GM19438 (cell line): ENCODE measurements at regions not wholly inside any gene's neighbourhood (a gene's known extent, or its start where the extent isn't known, plus 50 kb on each side); places are given as distances from the start of the nearest gene placed in this dataset.

Source experiments
- ATAC-seq: cut with Tn5 transposase; IDR thresholded peaks from one replicate; pipeline ENCODE4 v1.9.1; 2021; ENCODE audit warnings: low read depth; ENCODE audit not compliant: unreplicated experiment

DNA sequence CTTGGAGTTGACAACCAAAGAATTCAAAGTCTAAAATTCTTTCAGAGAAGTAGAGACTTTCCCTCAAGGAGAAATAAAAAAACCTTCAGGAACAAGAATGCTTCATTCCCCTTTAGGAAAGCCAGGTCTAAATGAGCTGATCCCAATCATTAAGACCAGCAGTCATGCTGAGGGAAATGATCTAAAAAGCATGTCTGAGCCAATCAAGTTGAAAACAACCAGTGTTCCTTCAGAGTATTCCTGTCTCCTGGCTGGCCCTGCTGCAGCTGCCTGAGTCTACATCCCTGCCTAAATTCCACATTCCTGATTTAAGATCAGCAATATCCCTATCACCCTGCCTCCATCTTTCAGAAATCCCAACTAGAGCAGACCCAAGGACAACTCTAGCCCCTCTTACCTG, 244.5 kb downstream of the PLK2 start:
- no peak for ATAC-seq

DNA sequence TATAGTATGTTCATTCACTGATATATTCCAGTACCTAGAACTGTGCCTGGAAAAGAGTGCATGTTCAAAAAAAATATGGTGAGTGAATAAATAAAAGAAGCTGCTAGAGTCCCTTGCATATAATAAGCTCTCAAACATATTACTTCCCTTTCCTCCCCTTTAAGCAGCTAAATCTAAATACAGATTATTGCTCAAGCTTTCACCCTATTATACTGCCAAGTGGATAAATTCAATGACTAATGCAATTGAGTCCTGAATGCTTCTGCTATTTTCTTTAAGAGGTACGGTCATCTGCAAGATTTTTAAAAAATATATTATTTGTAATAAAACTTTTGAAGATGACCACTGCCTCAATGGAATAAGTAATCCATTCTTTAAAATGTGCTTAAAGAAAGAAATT, 248.4 kb downstream of the PLK2 start:
- no peak for ATAC-seq

DNA sequence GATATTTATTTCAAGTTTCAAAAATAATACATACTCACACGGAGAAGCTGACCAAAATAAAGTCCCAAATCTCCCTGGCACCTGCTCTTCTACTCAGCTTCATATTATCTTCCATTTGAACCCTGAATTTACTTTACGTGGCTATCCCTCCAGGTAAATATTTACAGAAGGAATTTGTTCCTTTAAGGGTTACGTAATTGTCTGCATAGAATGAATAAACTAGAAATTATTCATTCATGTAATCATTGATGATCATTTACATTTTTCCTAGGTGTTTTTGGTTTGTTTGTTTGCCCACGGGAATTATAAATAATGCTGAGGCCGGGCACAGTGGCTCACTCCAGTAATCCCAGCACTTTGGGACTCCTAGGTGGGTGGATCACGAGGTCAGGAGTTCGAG, 251.2 kb downstream of the PLK2 start:
- no peak for ATAC-seq

DNA sequence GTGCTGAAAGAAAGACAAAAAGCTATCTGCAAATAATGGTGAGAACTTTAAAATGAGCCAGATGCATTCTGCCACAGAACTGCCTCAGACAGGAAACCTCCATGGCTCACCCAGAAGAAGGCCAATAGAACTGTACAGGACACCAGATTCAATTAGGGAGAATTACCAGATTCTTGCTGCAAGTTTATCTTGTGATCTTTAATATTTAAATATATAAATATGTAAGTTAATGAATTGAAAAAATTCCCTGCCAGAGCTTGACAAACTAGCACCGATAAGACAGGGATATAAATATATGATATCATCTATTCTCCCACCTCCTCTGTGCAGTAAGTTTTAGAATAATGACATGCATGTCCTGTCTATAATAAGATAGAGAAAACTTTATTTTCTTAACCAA, 252.8 kb downstream of the PLK2 start:
- ATAC-seq, result no peak

DNA sequence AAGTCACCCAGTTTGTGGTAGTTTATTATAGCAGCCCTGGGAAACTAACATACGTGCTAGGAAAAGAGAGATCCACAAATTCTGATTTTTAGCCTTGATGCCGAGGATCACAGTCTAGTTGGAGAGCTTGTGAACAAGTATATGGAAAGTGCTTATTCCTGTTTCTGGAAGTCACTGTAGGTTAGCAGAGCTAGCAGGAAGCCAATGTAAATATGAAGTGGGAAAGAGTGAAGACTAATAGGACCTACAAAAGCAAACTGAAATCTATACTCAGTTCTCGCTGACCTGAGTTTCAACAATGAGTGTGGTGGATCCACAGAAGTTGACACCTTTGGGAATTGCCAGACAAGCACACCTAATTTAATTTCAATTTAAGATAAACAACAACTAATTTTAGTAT, 254.9 kb downstream of the PLK2 start:
- ATAC-seq, result no peak

DNA sequence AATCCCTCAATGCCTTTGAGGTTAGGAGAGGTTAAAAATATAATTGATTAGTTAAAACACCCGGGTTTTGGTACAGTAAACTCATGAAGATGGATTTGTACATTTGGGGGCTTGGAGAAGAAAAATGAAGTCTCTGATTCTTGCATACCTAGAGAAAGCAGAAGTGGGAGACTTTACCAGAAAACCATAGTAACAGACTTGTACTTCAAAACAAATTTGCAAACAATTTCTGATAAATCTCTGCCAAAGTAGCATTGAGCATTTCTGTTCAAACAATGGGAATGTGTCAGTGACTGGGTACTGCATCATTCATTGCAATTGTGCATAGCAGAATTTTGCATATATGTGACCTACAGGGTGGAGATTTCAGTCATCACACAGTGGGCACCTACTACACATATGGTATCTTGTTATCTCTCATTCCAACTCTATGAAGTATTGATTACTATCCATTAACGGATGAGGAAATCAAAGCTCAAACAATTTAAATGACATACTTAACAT, 256.9 kb downstream of the PLK2 start:
- no peak for ATAC-seq

DNA sequence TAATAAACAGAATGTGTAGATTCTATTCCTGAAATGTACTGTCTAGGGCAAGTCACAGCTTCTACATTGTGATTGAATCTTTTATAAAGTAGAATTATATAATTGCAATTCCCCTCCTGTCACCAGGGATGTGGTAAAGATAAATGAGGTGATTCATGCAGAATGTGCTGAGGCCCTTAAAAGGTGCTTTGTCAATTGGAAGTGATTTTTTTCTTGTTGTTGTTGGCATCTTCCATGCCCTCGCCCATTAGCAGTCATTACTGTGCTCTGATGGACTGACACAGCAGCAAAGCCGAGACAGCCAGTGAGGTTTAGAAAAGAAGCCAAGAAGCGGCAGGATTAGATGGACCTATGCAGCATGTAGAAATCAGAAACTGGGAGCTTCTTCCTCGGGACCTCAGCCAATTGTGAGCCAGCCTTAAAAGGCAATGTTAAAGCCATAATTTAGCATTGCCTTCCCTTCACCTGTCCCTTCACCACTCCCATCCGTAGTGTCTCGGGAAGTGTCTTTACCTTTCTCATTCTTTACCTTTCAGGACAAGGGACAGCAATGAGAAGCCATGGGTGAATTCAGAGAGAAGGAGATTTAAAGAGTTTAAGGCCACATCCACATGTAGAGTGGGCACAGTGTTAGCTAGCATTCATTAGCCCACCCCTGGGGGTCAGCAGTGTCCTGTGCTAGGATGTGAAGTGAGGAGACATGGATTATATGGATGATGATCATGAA, 257.8 kb downstream of the PLK2 start:
- no peak for ATAC-seq

DNA sequence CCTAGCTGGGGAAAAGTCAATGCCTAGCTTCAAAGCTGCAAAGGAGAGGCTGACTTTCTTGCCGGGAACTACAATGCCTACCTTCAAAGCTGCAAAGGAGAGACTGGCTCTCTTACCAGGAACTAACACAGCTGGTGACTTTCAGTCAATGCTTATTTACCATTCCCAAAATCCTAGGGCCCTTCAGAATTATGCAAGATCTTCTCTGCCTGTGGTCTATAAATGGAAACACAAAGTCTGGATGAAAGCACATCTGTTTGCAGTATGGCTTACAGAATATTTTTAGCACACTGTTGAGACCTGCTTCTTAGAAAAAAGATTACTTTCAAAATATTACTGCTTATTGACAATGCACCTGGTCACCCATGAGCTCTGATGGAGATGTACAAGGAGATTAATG, 259.4 kb downstream of the PLK2 start:
- ATAC-seq, result no peak

DNA sequence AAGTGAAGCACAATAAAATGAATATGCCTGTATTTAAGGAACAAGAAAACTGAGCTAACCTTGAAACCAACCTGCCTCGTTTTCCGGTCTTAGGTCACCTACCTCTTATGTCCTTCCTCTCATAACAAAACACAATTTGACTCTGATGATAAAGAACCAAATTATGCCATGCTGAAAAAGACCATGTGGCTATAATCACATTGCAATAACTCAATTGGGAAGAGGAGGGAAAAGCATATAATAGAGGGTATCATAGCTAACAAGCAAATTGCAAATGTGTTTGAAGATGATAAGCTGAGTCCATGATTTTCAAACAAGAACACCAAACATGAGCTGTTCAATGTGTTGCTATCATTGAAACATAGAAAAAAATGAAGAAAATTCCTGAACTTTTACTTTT, 260.8 kb downstream of the PLK2 start:
- ATAC-seq, result no peak

DNA sequence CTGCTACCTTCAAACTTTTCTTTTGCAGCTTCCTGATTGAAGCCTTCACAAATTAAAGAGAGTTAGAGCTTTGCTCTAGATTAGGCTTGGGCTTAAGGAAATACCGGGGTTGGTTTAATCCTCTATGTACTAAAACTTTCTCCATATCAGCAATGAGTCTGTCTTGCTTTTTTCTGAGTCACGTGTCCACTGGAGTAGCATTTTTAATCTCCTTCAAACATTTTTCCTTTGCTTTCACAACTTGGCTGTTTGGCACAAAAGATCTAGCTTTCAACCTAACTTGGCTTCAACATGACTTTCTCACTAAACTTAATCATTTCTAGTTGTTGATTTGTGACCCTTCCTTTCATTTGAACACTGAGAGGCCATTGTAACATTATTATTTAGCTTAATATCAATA, 261.6 kb downstream of the PLK2 start:
- ATAC-seq, result no peak

DNA sequence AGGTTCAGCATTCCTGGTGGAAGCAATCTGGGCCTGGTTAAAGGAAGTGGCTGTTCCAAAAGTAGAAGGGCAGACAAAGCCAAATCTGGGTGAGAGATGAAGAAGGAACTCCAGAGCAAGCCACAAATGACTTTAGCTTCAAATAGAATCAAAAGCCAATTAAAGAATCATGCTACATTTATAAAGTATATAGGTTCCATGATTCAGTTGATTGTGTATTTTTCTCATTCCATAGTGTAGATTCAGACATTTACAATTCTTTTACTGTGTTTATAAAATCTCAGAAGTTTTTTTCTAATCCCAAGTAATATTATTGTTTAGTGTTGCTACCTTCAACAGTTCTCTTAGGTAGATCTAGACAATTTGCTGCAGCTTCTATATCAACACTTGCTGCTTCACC, 262.0 kb downstream of the PLK2 start:
- no peak for ATAC-seq

DNA sequence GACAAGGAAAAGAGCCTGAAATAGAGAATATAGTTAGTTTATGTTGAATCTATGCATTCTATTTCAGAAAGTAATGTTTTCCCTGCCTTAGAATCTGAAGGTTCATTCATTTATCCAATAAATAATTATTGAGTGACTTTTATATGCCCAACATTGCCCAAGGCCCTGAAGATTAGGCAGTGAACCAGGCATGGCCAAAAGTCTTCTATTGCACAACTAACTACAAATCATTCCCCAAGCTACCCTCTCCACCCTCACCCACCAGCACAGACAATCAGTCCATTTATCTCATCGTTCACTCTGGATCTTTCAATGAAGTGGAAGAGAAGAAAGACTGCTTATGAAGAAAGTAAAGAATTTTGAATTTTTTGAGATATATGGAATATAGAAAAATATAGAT, 268.4 kb downstream of the PLK2 start:
- no peak for ATAC-seq

DNA sequence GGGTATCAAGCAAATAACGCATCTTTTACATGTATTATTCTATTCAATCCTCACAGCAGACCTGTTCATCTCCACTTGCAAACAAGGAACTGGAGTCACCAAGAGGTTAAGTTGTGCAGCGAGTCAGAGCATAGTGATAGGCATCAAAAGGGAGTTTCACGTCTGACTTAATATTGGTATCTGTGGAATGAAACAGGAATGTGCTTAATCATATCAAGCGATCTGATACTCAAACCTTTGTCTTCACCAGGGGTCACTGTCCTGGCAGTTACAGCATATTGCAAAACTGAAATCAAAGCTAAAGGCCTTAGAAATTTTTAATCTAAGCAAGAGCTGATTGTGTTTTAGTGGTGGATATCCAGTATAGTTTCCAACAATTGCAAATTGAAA, 271.6 kb downstream of the PLK2 start:
- no peak for ATAC-seq

DNA sequence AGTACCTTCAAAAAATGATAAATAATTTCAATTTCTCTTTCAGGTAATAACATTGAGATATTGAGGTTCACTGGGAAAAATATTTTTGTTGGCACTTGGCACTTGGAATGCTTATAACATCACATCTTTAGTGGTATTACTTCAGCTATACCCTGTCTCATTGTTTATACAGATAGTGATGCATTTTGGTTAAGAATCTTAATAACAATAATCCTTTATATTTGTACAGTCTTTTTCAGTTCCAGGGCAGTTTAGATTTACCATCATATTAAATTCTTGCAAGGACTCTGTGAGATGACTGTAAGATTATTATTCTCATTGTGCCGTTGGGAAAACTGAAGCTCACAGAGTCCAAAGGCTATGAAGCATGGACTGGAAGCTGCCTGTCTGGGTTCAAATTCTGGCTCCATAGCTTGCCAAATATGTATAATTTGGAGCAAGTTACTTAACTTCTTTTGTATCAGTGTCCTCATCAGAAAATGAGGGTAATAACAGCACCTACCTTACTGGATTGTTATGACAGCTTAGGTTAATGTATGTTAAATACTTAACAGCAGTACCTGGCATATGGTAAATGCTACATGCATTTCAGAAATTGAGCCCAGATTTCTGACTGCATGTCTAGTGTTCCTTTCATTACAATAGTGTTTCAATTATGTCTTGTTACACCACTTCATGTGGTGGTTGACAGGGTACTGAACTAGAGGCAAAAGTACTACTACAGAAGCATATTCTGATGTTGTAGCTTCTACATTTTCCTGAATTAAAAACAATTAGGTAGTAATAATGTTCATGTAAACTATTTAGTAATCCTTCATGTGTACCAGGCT, 272.2 kb downstream of the PLK2 start:
- no peak for ATAC-seq

DNA sequence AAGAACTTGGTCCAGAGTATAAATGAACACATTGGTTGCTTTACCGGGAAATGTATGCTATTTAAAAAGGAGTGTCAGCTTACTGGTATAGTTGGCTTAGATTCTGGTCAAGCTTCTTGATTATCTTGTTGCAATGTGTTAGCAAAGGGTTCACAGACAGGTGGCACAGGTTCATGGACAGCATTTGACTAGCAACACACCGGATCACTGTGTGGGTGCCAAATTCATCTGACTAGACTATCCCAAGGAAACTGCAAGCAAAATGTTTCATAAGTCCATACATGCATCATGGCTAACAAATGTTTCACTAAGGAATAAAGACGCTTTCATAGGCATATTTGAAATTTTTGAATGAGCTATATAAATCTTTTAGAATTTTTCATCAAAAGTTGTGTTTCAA, 274.1 kb downstream of the PLK2 start:
- ATAC-seq, result no peak

DNA sequence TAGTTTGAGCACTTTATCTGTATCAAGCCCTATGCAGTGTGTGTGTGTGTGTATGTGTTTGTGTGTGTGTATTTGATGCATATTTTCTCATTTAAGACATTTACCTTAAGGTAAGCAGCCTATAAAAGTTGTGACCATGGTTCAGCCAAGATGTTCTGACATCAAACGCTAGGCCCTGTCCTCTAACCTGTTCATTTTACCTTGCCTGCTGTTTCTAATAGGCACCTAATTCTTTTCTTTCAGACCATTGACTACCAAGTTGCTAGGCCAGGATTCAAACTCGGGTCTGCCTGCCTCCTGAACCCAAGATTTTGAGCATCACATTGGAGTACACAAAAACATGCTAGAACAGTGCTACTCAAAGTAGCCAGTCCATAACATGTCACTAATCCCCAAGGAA, 274.5 kb downstream of the PLK2 start:
- no peak for ATAC-seq

DNA sequence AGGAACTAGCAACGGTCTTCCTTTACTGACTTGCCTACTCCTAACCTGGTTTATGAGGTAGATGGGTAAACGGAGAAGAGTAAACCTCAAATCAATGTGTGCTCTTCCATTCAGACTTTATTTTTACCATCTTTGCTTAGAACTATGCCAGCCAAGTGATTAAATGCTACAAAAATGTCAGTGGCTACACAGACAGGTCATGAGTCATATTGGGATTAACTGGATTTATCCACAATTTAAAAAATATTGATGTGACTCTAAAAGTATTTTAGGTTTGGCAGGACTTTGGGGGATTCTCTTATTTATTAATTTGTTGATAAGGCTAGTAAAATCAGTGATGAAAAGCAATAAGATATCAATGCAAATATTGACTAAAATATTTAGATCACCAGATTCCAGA, 275.0 kb downstream of the PLK2 start:
- no peak for ATAC-seq

DNA sequence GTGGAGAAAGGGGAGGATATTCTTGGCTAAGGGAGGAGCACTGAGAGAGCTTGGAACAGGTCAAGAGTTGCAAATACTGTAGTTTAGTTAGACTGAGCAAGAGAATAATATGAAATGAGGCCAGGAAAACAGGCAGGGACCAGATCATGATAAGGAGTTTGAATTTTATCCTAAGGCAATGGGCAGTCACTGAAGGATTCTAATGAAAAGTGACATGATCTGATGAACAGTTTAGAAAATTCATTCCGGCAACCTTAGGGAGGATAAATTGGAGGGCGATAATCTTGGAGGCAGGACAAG, 276.1 kb downstream of the PLK2 start:
- ATAC-seq, result no peak

DNA sequence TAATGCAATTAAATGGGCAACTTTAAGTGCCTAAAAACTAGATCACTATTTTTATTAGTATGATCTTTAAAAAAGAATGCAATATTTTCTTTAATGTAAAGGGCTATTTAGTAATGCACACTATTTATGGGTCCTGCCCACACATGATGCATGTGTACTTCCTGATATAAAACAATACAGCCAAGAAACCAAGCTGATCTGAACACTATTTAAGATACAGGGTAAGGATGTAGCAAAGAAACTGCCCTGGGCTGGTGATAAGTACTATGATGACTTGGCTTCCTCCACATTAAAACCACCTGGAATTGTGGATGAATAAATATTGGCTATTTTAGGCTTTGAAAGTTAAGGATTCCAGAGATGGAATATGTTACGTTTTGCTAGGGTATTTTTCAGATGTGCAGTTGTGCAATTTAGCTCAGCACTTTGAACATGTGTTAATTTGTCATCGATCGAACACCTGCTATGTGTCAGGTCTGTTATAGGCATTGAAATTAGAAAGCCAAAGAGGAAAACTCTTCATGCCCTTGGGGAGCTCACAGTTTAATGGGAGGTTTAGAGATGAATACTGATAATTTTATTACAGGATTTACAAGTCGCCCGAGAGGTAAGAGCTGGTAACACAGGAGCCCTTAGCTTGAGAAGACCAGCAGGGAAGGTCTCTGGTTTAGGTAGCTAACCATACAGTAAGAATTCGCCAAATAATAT, 276.7 kb downstream of the PLK2 start:
- no peak for ATAC-seq

DNA sequence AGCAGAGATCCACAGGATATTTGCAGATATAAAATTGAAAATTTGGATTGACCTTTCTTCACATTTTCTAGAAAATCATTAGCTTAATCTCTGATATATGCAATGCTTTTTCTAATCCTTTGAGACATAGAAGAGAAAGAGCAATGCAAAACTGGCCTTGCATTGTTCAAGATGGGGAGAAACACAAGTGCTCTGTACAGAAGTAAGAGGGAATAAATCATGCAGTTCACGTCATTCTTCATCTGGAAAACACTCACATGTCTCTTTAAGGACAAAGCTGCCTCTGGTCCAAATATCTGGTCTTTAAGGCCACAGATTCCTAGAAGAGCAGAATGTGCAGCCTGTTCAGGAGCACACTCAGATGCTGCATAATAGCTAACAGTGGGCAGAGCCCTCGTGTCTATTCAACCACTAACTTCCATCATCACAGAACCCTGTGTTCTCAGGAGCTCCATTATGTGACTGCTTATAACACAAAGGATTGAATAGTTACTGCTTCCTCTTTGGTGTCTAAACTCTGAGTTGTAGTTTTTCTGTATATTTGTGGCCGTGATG, 277.5 kb downstream of the PLK2 start:
- ATAC-seq, result no peak

DNA sequence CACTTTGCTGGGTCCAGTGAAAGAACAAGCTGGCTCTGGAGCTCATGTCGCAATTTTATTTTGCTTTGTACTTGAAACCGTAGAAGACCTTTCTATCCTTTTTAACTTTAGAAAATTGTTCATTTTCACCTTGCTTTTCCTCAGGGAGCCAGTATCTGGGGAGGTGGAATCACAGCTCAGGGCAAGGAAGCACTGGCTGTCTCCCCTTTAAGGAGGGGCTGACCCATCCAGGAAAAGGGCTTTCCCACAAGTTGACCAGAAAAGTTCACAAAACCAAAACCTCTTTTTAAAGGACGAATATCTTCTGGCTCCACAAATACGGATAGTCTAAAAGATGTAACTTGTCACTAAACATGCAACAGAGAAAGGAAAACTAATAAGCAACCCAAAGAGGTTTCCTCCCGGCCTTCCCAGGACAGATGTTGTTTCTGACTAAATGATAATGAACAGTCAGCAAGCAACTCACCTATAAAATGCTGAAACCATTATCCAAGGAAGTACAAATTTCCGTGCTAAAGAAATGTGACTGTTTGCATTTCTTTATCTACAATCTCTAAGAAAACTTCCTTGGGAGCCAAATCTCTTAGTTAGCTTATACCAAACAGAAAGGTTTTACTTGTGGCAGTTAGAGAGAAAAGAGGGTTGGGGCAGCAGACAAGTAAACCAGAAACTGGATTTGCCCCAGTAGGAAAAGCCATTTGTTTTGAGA, 278.2 kb downstream of the PLK2 start:
- no peak for ATAC-seq
